HG03571 (cell line): ENCODE measurements at regions not wholly inside any gene's neighbourhood (a gene's known extent, or its start where the extent isn't known, plus 50 kb on each side); places are given as distances from the start of the nearest gene placed in this dataset.

Source experiments
- ATAC-seq: cut with Tn5 transposase; IDR thresholded peaks from one replicate; pipeline ENCODE4 v1.9.1; 2021; ENCODE audit not compliant: unreplicated experiment

- ATAC-seq, result no peak
These were observed 121.6 kb upstream of the RTL1 start for GRCh38 chr14:101025131-101025530.

DNA sequence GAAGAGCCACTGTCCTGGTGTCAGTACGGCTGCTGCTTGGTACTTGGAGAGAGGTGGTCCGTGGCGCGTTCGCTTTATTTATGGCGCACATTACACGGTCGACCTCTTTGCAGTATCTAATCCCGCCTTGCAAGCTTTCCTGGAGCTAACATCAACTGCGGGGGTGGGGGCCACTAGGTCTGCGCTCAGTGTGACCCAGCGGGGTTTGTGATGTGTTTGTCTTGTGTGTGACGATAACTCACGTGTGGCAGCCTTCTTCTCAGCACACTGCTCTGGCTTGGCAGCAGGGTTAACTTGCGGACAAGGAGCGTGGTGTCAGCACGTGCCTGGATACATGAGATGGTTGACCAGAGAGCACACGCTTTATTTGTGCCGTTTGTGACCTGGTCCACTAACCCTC lies 122.2 kb upstream of the RTL1 start:
- no peak for ATAC-seq

DNA sequence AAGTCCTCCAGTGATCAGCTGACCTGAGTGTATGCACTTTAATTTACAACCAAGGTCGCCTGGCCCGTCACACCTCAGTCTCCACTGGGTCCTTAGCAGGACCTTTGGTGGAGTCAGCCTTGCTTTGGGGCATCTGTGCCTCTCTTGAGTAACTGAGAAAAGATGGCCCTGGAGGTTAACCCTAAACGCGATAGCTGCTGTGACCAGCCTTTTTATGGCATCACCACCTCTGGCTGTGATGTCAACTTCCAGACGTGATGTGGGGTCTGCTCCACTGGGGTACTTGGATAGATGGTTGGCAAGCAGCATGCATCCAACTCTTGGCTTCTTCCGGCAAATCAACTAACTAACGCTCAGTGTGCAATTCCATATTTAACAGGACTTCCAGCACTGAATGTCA lies 122.8 kb upstream of the RTL1 start:
- no peak for ATAC-seq

- no peak for ATAC-seq
These were observed 123.8 kb upstream of the RTL1 start for GRCh38 chr14:101027291-101027690.

- ATAC-seq, result no peak
These were observed 124.4 kb upstream of the RTL1 start for GRCh38 chr14:101027966-101028365.

DNA sequence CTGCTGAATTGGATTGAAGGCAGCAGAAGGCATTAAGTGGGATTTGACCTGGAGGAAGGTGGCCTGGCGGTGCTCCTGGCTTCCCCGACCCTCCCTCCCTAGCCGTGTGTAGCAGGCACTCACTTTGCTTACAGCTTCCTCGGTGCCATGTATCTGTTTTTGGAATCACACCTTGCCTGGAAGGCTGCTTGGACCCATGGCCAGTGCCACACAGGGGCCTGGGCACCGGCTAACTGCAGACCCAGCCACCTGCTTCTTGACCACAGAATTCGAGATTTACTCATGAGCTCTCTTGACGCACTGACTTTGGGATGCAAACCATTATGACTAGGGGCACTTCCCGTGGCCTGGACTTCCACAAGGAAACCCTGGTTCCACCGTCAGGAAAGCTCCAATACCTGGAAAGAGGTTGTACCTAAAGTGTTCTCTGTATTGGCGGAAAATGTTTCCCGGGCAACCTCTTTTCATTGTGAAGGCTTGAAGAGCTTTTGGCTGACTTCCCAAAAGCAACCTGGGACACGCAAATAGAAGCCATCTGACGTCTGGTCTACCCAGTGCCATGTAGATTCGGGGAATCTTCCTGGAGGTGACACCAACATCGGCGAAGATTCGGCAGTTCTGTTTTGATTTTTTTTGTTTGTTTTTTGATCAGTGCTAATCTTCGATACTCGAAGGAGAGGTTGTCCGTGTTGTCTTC lies 125.6 kb upstream of the RTL1 start:
- no peak for ATAC-seq

DNA sequence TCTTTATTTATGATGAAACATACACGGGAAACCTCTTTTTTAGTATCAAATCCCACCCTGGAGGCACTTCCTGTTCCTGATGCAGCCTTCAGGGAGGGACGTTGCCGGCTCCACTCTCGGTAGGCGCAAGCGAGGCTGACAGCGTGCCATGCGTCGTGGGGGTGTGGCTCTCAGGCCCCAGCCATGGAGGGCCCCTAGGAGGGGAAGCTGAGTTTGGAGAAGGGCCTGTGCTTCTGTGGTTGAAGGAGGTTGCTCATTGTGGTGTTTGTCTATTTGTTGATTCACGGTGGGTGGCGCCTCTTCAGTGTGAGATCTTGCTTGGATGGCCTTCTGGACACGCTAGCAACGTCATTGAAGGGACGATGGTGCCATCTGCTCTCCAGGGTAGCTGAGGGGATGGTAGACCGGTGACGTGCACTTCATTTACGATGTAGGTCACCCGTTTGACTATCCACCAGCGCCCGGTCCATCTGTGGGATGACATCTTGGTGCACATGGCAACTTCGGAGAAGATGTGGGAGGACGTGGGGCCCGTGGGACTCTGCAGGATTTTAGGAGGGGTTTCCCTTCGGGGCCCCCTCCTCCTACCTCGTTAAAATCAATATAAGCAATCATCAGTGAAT lies 126.3 kb upstream of the RTL1 start:
- ATAC-seq, result no peak

DNA sequence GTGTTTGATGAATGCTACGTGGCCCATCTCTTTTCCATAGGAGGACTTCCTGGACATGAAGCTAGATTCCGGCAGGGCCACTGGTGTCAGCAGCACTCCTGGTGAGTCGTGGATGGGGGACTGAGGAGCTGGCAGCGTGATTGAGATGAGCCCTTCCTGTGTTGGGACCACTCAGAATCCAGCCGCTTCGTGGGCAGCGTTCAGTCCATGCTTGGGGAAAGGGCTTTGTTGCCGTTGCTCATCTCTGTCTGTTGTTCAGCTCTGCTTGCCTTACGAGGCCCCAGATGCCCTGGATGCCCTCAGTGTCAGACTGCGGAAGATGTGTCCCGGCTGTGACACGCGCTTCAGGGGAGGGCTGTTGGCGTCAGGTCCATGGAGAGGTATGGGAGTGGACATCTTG lies 127.1 kb upstream of the RTL1 start:
- ATAC-seq, result no peak

- ATAC-seq, result no peak
These were observed 127.7 kb upstream of the RTL1 start for GRCh38 chr14:101031186-101031585.

- ATAC-seq, result no peak
These were observed 128.2 kb upstream of the RTL1 start for GRCh38 chr14:101031721-101032120.

GRCh38 chr14:101032433-101032832 lies 128.9 kb upstream of the RTL1 start:
- no peak for ATAC-seq

- no peak for ATAC-seq
These were observed 129.5 kb upstream of the RTL1 start for GRCh38 chr14:101033006-101033405.

DNA sequence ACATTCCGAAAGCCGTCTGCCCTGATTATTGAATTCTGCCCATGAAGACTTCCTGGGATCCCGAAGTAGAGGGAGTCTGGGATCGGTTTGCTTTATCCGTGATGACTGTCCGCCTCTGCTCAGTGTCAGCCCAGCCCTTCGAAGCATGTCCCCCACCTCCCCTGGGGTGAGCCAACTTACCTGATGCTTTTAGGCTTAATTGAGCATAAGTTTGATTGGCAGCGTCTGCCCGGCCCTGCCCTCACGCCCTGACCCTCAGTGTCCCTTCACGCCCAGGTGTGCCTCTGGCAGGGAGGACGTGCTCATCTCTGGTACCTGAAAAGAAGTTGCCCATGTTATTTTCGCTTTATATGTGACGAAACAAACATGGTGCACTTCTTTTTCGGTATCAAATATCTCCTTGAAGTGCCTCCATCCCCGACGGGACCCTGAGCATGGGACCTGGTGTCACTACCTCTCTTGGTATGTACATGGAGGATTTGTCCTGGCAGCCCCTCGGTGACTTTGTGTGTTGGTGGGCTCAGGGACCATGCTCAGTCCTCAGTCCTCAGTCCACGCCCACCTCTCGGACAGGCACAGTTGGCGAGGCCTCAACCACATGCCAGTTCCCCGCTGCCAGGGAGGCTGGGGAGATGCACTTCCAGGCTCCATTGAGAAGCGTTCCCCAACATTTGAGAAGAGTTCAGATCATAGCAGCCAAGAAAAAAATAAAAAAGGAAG lies 130.1 kb upstream of the RTL1 start:
- no peak for ATAC-seq

DNA sequence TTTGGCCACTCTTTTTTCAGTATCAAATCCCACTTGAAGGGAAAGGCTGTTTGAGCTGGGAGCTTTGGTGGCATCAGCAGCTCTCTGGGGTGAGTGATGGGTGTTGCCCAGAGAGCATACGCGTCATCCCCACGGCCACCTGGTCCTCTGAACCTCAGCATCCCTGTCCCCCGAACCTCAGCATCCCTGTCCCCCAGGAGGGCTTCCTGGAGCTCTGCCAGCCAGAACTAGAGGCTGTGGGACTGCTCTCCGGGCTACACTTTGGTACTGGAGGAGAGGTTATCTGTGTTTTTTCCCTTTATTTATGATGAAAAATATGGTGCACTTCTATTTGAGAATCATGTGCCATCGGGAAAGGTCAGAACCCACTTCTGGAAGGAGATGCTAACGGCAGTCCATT lies 131.5 kb upstream of the RTL1 start:
- ATAC-seq, result no peak

GRCh38 chr14:101035466-101036225 lies 132.1 kb upstream of the RTL1 start:
- no peak for ATAC-seq

DNA sequence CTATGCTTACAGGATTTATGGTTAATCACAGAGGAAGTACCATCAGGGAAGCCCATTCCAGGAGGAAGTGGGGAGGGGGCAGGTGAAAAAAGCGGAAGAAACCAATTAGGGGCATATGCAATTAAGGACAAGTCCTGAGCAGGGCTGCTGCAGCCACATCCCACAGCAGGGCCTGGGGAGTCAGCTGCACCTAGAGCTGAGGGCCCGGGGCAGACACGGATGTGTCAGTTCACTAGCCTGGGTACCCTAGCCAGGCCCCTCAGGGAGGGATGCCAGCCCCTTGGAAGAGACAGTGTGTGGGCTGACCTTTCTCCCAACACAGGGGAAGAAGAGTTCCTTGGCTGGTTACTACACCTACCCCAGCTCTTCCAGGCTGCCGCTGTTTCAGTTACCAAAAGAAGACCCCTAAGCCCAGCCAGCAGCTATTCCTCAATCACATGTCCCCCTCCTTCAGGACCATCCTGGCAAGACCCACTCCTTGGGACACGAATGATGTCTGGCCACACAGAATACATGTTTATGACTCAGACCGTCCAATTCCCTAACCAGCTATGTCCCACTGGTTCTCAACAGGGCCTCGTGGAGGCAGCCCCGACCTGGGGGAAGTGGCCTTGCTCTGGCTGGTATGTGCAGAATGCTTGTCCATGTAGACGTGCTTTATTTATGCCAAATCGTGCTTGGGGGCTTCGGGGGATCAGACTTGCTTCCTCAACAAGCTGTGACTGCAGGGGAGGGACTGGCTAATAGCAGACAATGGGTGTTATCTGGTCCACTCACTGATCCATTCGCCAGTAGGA lies 133.7 kb upstream of the RTL1 start:
- ATAC-seq, result no peak

DNA sequence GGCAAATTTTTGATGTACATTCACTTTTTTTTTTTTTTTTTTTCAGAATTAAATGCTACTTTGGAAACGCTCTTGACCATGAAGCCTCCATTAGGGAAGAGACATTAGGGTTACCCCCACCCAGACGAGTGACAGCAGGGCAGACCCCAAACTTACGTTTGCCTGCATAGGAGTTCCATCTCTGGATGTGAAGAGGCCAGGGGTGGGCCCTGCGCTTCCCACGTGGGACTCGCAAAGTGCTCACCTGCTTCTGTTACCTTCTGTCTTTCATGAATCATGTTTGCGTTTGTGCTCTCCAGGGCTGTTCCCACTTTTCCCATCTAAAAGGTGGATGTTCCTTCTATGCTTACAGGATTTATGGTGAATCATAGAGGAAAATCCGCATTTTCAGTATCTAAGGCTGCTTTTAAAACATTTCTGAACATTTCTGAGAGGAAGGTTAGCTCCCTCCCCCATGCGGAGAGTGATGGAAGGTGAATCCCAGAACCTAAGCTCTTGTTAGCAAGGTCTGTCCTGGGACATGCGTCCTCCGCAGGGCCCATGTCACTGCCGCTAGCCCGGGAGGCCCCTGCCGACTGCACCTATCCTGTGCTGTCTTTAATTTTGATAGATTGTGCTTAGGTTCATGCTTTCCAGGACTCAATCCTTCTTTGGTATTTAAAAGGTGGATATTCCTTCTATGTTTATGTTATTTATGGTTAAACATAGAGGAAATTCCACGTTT lies 135.7 kb upstream of the RTL1 start:
- ATAC-seq, result no peak

DNA sequence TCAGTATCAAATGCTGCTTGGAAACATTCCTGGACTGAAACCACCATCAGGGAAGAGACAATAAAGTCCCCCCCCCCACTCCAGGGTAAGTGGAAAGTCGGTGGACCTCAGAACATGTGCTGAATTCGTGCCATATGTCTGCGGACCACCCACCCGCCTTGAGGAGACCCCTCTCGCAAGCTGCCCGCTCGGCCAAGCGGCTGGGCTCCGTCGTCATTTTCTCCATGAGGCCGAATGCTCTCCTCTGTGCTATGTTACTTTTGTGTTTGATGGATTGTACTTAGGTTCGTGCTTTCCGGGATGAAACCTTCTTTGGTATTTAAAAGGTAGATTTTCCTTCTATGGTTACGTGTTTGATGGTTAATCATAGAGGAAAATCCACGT lies 136.2 kb upstream of the RTL1 start:
- ATAC-seq, result no peak

DNA sequence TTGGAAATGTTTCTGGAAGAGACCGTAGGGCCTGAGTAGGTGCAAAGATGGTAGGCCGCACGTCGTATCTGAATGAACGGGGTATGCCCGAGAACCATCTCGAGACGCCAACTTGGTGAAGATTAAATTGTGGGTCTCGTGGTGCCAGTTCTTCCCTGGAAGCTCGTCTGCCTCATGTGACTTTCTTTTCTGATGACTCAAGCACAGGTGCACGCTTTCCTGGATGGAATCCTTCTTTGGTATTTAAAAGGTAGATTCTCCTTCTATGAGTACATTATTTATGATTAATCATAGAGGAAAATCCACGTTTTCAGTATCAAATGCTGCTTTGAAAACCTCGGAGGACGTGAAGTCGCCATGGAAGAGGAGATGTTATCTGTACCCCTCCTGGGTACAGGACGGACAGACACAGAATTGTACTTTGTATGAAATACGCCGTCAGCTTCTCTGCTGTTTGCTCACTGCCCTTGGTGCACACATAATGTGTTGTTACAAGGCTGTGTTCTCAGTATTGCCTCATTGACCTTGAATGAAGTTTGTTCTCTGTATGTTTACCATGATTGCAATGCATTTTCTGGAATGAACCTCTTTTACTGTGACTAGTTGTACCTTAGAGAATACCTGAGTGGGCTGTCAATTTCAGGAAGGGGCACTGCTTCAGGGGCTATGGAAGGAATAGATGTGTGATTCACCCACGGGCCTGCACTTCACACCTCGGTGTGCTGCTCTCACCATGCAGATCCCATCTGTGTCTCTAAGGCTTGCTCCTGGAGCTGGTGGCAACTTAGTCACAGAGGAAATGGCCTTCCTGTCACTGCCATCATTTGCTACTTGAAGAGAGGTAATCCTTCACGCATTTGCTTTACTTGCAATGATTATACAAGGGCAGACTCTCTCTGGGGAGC lies 137.3 kb upstream of the RTL1 start:
- ATAC-seq, result no peak
